HS-5 (cell line): ENCODE measurements at regions not wholly inside any gene's neighbourhood (a gene's known extent, or its start where the extent isn't known, plus 50 kb on each side); places are given as distances from the start of the nearest gene placed in this dataset.
"Not testable (repeated sequence)": the region's sequence is repeated elsewhere in the genome, so short reads cannot be mapped to it uniquely, and the experiment has no call there.

ENCODE experiments used
- DNase-seq: peaks from one replicate; pipeline ENCODE4 v3.0.0-alpha.2; 2012; ENCODE audit warnings: low read depth

- DNase-seq: no peak
Observed at GRCh38 chr4:75287738-75288517, 226.3 kb downstream of the RCHY1 start.

DNA sequence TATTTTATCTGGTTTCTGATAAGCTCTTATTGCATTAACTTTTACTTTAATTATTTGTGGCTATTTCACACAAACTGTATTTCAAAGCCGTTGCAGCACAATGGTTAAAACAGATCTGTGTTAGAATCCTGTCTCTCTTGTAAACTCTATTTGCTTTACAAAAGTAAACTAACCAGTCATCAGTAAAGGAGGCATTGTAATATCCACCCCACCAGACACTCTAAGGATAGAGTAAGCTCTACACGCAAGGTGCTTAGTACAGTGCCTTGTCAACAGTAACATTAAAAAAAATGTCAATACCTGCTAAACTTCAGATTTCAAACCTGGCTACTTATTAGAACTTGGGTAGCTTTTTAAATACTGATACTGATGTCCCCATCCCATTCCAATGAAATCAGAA lies 228.4 kb downstream of the RCHY1 start:
- DNase-seq: no peak

DNA sequence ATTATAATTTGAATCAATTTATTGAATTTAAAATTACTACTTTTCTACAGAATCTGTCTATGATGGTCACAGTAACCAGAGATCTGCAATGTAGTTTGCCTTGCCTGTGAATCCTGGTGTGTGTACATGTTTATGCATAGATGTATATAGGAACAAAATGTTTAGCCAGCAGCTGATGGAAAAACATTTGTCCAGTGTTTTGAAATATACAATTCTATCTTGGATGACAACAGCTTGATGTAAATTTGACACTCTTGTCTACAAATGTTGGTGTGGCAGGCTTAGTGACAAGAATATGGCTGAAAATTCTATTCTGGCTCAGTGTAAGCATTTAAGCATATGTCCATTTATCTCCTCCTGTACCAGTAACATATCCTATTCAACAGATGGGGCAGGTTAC lies 229.4 kb downstream of the RCHY1 start:
- no peak for DNase-seq

DNA sequence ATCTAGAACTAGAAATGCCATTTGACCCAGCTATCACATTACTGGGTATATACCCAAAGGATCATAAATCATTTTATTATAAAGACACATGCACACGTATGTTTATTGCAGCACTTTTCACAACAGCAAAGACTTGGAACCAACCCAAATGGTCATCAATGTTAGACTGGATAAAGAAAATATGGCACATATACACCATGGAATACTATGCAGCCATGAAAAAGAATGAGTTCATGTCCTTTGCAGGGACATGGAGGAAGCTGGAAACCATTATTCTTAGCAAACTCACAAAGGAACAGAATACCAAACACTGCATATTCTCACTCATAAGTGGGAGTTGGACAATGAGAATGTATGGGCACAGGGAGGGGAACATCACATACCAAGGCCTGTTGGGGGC lies 233.7 kb downstream of the RCHY1 start:
- DNase-seq: not testable (repeated sequence)

- no peak for DNase-seq
Observed at GRCh38 chr4:75259306-75259705, 254.9 kb downstream of the RCHY1 start.

- DNase-seq: no peak
Observed at GRCh38 chr4:75255261-75255660, 258.9 kb downstream of the RCHY1 start.

- DNase-seq: no peak
Observed at GRCh38 chr4:75254745-75255144, 259.5 kb downstream of the RCHY1 start.

DNA sequence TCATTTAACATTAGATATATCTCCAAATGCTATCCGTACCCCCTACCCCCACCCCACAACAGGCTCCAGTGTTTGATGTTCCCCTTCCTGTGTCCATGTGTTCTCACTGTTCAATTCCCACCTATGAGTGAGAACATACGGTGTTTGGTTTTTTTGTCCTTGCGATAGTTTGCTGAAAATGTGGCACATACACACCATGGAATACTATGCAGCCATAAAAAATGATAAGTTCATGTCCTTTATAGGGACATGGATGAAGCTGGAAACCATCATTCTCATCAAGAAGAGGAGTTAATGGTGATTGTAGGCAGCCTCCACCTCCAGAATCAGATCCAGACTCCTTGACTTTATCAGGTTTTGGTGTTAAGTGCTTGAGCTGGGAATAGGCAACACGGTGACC lies 261.1 kb downstream of the RCHY1 start:
- DNase-seq: not testable (repeated sequence)

DNA sequence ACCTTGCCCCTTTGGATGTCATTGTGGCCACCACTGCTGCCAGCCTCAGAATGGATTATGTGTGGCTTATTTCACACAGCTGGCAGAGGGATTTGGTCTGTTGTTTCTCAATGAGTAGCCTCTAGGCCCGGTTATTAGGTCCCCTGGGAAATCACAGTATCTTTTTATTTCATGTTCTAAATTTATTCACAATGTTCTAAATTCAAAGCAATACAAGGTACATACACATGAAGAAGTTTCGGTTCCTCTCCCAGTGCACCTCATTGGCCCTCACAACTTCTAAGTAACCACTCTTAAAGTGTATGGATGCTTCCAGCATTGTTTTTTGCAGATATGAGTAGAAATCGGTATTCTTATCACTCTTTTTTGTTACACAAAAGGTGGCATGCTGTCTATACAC lies 262.7 kb downstream of the RCHY1 start:
- no peak for DNase-seq

DNA sequence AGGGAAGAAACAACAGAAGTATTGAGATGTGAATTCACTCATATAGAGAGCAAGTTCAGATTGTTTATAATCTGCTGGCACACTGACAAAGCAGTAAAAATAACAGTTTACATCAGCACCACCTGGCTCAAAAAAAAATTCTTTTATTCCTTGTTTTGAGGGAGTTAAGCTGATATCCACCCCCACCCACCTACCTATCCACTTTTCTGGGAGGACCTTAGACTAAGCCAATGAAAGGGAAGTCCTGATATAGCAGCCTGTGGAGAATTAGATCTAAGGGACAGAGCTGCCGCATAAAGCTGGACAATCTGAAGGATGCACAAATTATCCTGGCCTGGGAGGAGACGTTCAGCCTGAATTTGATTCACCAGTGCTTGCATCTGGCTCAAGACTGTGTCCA lies 264.5 kb downstream of the RCHY1 start:
- no peak for DNase-seq

- no peak for DNase-seq
Observed at GRCh38 chr4:75248770-75249407, 265.3 kb downstream of the RCHY1 start.

GRCh38 chr4:75244325-75244724 lies 269.9 kb downstream of the RCHY1 start:
- no peak for DNase-seq

DNA sequence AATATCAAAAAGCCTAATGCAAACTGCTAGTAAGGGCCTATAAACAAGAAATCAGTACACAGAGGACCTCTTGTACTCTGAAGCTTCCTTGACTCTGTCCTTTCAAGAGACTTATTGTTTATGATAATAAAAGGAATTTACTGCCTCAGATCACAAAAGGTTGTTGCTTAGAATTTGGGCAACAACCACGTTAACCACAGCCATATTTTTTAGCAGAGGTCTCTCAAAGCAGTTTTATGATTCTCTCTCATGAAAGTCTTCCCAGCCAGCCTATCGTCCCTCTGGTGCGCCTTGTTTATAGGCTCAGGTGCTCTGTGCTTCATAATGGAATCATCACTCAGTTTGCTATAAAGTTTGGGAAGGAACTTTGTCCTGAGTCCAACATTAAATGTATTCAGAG lies 270.6 kb downstream of the RCHY1 start:
- DNase-seq: no peak

DNA sequence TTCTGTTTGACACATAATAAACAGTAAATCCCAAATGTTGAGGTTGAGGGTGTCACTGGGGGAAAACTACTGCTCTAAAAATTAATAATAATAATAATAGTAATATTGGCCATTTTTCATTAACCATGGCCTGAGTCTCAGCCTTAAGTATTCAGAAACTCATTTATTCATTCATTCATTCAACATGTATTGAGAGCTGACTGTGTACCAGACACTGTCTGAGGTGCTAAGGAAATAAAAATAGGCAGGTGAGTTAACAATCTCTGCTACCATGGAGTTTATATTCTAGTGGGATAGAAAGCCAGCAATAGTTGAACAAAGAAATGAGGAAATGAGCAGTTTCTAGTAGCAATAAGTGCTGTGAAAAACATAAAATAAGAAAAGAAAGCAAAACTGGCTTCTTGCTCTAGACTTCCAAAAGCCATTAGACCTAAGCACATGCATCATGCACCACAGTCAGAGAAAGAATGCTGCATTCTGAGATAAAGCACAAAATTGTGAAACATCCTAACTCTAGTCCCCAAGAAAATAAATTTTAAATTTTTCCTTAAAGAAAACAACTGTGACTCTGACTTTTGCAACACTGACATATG lies 278.7 kb downstream of the RCHY1 start:
- DNase-seq: no peak

DNA sequence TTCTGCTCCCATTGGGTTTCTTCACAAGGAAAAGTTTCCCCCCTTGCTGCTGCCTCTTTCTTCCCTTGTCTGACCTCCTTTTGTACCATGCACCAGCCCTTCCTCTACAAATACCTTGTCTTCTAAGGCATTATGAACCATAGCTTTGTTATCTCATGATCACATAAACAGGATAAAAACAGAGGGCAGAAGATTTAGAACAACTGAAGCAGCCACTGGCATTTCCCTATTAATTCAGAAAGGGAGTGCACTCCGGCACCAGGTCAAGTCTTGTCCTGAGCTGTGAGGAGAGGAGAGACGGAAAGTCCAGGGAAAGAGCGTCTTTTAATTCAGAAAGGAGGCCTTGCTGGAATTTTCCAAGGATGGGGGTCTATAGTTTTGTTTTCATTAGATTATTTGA lies 281.7 kb downstream of the RCHY1 start:
- no peak for DNase-seq

GRCh38 chr4:75229806-75230570 lies 284.2 kb downstream of the RCHY1 start:
- DNase-seq: no peak

DNA sequence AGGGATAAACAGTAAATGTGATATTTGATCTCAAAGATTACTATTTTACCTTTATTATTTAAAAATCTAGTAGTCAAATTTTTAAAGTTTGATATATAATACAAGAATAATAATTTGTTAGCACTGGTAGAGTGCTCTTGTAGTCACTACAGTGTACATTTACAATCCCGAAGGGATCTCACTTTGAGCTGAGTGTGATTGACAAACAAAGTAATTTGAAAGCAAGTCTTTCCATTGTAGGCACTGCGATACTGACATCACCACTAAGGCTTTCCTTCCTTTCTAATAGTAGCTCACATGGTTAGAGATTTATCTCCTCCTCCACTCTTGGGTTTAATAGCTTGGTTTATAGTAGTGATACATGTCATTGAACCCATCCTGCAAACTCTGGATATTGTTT lies 280.6 kb downstream of the PARM1 start:
- no peak for DNase-seq

DNA sequence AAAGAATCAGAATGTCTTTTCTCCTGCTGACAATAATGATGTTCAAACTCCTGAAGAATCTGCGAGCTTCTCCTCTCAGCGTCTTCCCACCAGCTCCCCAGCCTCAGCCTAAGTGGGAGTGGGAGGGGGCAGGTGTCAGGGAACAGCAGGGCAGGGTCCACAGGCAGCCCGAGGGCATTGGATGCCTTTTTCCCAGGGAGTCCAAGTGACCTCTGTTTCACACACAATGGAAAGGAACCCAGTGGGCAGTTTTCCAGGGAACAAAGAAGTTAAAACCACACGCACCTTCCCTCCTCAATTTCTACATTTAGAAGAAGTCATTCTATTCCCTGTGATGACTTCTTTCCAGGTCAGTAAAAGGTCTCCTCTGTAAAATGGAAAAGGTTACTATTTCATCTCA lies 278.5 kb downstream of the PARM1 start:
- DNase-seq: no peak

- no peak for DNase-seq
Observed at GRCh38 chr4:75207902-75208301, 275.0 kb downstream of the PARM1 start.

DNA sequence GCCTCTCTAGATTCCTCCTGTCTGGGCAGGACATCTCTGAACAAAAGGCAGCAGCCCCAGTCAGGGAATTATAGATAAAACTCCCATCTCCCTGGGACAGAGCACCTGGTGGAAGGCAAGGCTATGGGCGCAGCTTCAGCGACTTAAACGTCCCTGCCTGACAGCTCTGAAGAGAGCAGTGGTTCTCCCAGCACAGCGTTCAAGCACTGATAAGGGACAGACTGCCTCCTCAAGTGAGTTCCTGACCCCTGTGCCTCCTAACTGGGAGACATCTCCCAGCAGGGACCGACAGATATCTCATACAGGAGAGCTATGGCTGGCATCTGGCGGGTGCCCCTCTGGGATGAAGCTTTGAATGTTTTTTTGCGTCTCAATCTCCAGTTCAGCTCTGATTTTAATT lies 262.2 kb downstream of the PARM1 start:
- DNase-seq: no peak

- no peak for DNase-seq
Observed at GRCh38 chr4:75194180-75194579, 261.3 kb downstream of the PARM1 start.

DNA sequence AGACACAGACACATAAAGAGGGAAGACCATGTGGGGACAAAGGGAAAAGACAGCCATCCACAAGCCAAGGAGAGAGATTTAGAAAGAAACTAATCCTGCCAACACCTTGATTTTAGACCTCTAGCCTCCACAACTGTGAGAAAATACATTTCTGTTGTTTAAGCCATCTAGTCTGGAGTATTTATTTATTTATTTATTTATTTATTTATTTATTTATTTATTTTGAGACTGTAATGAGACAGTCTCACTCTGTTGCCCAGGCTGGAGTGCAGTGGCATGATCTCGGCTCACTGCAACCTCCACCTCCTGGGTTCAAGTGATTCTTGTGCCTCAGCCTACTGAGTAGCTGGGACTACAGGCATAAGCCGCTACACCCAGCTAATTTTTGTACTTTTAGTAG lies 259.3 kb downstream of the PARM1 start:
- DNase-seq: not testable (repeated sequence)
